GM12878 (cell line): ENCODE measurements at regions not wholly inside any gene's neighbourhood (a gene's known extent, or its start where the extent isn't known, plus 50 kb on each side); places are given as distances from the start of the nearest gene placed in this dataset.

ENCODE experiments used
- ATAC-seq: fragments of 200-7000 bp; cut with Tn5 transposase; 3 replicates; pipeline ENCODE4 v1.9.1; 2020; ENCODE audit warnings: mild to moderate bottlenecking, moderate library complexity
- BruUV-seq: library from RNA; stranded (reverse); fragments of 400-500 nt; replicated peaks from 2 replicates; lab custom pipeline; 2021; lab: Mats Ljungman, UMichigan
- CTCF ChIA-PET: fragments of 300-600 bp; sonication (Branson Sonifier 250); formaldehyde crosslinking; extraction: SDS; loops from one replicate; lab custom pipeline; 2021; ENCODE audit warnings: inconsistent platforms; lab: Yijun Ruan, JAX
- POLR2A ChIA-PET: fragments of 350-600 bp; formaldehyde crosslinking; extraction: SDS; loops from one replicate; lab custom pipeline; 2021; ENCODE audit warnings: inconsistent platforms; lab: Charles Lee
- RAD21 ChIA-PET: fragments of 300-600 bp; sonication (Branson Sonifier 250); formaldehyde crosslinking; loops from one replicate; lab custom pipeline; 2023; ENCODE audit warnings: antibody characterized with exemption; ENCODE audit not compliant: unreplicated experiment; lab: Charles Lee
- SMC1A ChIA-PET: fragments of 300-600 bp; sonication (Branson Sonifier 250); formaldehyde crosslinking; loops from one replicate; lab custom pipeline; 2023; ENCODE audit not compliant: unreplicated experiment, uncharacterized antibody; lab: Charles Lee
- DNase-seq: peaks from one replicate; pipeline ENCODE4 v3.0.0-alpha.2; 2011; ENCODE audit warnings: low read depth, low spot score
- FAIRE-seq: peaks from 3 replicates; lab custom pipeline; 2011; peaks lifted over from hg19 to GRCh38; lab: Jason Lieb, UNC
- H2AFZ ChIP-seq: 2 replicates; pipeline ENCODE4 v1.6.0; 2011; ENCODE audit warnings: low read depth, low read length, control low read depth; ENCODE audit not compliant: control insufficient read depth
- H3K27ac ChIP-seq: 2 replicates; pipeline ENCODE4 v1.5.1; 2011; ENCODE audit warnings: control low read depth; ENCODE audit not compliant: control insufficient read depth, insufficient read depth
- H3K27me3 ChIP-seq, 2 experiments: replicated peaks in 1 of 2; 2 replicates each; pipeline versions ENCODE4 v1.6.0 to v1.6.1; 2011; ENCODE audit warnings: low read length in 1 of 2; ENCODE audit not compliant: control insufficient read depth in 2 of 2, insufficient read depth in 2 of 2
- H3K36me3 ChIP-seq, 2 experiments: 2 replicates each; pipeline ENCODE4 v1.5.1; 2011; ENCODE audit warnings: low read length in 1 of 2; ENCODE audit not compliant: control insufficient read depth in 2 of 2, insufficient read depth in 2 of 2
- H3K4me1 ChIP-seq: 2 replicates; pipeline ENCODE4 v1.6.1; 2011; ENCODE audit warnings: mild to moderate bottlenecking, low read length, moderate library complexity, mixed read lengths; ENCODE audit not compliant: control insufficient read depth, insufficient read depth
- H3K4me2 ChIP-seq: 2 replicates; pipeline ENCODE4 v1.6.0; 2011; ENCODE audit warnings: control low read depth; ENCODE audit not compliant: control insufficient read depth, insufficient read depth
- H3K4me3 ChIP-seq: fragments of 200-600 bp; sonication (generic); 2 replicates; pipeline ENCODE4 v1.5.1; 2016
- H3K79me2 ChIP-seq: 2 replicates; pipeline ENCODE4 v1.6.0; 2011; ENCODE audit warnings: low read length; ENCODE audit not compliant: control insufficient read depth, insufficient read depth
- H3K9ac ChIP-seq: 2 replicates; pipeline ENCODE4 v1.8.0; 2011; ENCODE audit warnings: low read length, control low read depth, mixed read lengths; ENCODE audit not compliant: control insufficient read depth, insufficient read depth
- H3K9me3 ChIP-seq: replicated peaks from 3 replicates; pipeline ENCODE4 v1.5.1; 2011; ENCODE audit warnings: mild to moderate bottlenecking, low read length; ENCODE audit not compliant: control insufficient read depth, insufficient read depth
- H4K20me1 ChIP-seq: 2 replicates; pipeline ENCODE4 v1.6.0; 2011; ENCODE audit not compliant: control insufficient read depth, insufficient read depth
- CEBPZ ChIP-seq: fragments of 150-350 bp; IDR thresholded peaks from 2 replicates; pipeline ENCODE4 v1.6.1; 2016; ENCODE audit warnings: low read depth, low read length
- CREB1 ChIP-seq: IDR thresholded peaks from 2 replicates; pipeline ENCODE4 v1.6.1; 2012; ENCODE audit warnings: low read depth, mild to moderate bottlenecking, inconsistent platforms
- EP300 ChIP-seq, 2 experiments: fragments of 150-350 bp in 1 of 2; IDR thresholded peaks; 2 replicates each; pipeline ENCODE4 v1.6.1; 2011 to 2012; ENCODE audit warnings: low read depth in 2 of 2, low read length in 2 of 2, borderline replicate concordance in 1 of 2, improper control_type of control experiment in 1 of 2, inconsistent platforms in 1 of 2; ENCODE audit not compliant: control insufficient read depth in 1 of 2
- ESRRA ChIP-seq: IDR thresholded peaks from 2 replicates; pipeline ENCODE4 v1.6.1; 2012; ENCODE audit warnings: mild to moderate bottlenecking, low read length, improper control_type of control experiment
- HDAC6 ChIP-seq: fragments of 200-600 bp; sonication (generic); IDR thresholded peaks from one replicate; pipeline ENCODE4 v1.8.0; 2017; ENCODE audit warnings: antibody characterized with exemption; ENCODE audit not compliant: unreplicated experiment
- IKZF1 ChIP-seq: fragments of 450-650 bp; conservative IDR thresholded peaks from 2 replicates; pipeline ENCODE4 v1.6.1; 2017; ENCODE audit warnings: antibody characterized with exemption, mild to moderate bottlenecking
- IKZF2 ChIP-seq, 2 experiments: fragments of 450-650 bp; IDR thresholded peaks; 2 replicates each; pipeline ENCODE4 v1.6.1; 2017; ENCODE audit warnings: mild to moderate bottlenecking in 2 of 2, moderate library complexity in 2 of 2
- JUNB ChIP-seq: IDR thresholded peaks from 2 replicates; pipeline ENCODE4 v1.6.1; 2016; ENCODE audit warnings: antibody characterized with exemption, mild to moderate bottlenecking
- MEF2A ChIP-seq: IDR thresholded peaks from 2 replicates; pipeline ENCODE4 v1.6.1; 2011; ENCODE audit warnings: low read depth, mild to moderate bottlenecking, low read length, moderate library complexity; ENCODE audit not compliant: insufficient read depth
- MYB ChIP-seq: fragments of 150-350 bp; IDR thresholded peaks from 2 replicates; pipeline ENCODE4 v1.6.1; 2014; ENCODE audit warnings: mild to moderate bottlenecking, low read depth, low read length, borderline replicate concordance
- MYC ChIP-seq: IDR thresholded peaks from 2 replicates; pipeline ENCODE4 v1.6.1; 2011; ENCODE audit warnings: mild to moderate bottlenecking, low read length, moderate library complexity, inconsistent platforms; ENCODE audit not compliant: insufficient read depth, insufficient replicate concordance, insufficient read length, severe bottlenecking
- NFYA ChIP-seq: IDR thresholded peaks from 2 replicates; pipeline ENCODE4 v1.6.1; 2011; ENCODE audit warnings: low read depth, mild to moderate bottlenecking, low read length, improper control_type of control experiment, borderline replicate concordance
- NR2C2 ChIP-seq: IDR thresholded peaks from 2 replicates; pipeline ENCODE4 v1.6.1; 2011; ENCODE audit warnings: borderline replicate concordance, low read depth; ENCODE audit not compliant: control insufficient read depth, insufficient read length
- PAX8 ChIP-seq: fragments of 450-650 bp; IDR thresholded peaks from 2 replicates; pipeline ENCODE4 v1.6.1; 2017; ENCODE audit warnings: mild to moderate bottlenecking, moderate library complexity
- PML ChIP-seq: IDR thresholded peaks from 2 replicates; pipeline ENCODE4 v1.6.1; 2012; ENCODE audit warnings: low read length, inconsistent platforms
- RB1 ChIP-seq: fragments of 450-650 bp; formaldehyde crosslinking; IDR thresholded peaks from 2 replicates; pipeline ENCODE4 v1.6.1; 2017; ENCODE audit warnings: mild to moderate bottlenecking, borderline replicate concordance
- RUNX3 ChIP-seq: IDR thresholded peaks from 2 replicates; pipeline ENCODE4 v1.6.1; 2012; ENCODE audit warnings: low read length, inconsistent platforms
- WGBS: methylation state at CpG from one replicate; pipeline ENCODE4 v1.1.6; 2016; ENCODE audit warnings: low lambda C conversion rate; ENCODE audit not compliant: insufficient replicate concordance, insufficient coverage; ENCODE audit errors: missing lambda C conversion rate; 5-methylcytosine and 5-hydroxymethylcytosine counted together
- in situ Hi-C: fragments of 300-500 bp; cut with MboI; formaldehyde crosslinking; loops from 9 replicates; pipeline ENCODE4 v1.14.3; 2018; ENCODE audit warnings: mixed read lengths
- intact Hi-C: fragments of 100-400 bp; cut with micrococcal nuclease; formaldehyde crosslinking; loops from one replicate; pipeline ENCODE4 v1.14.2; 2022; ENCODE audit not compliant: unreplicated experiment

GRCh38 chr12:65721541-65722190 is 102.6 kb upstream of the HMGA2 start (continued):
- TF ChIP-seq HDAC6 = no peak

GRCh38 chr12:65725376-65725775 is 98.9 kb upstream of the HMGA2 start:
- Histone ChIP-seq H3K79me2 (no peaks in the 10 kb centered on the region), H2AFZ (no peak overlapping the region), H3K27ac (no peak overlapping the region), H4K20me1 (no peaks in the 10 kb centered on the region), H3K4me3 (no peak overlapping the region), H3K4me1 (no peaks in the 10 kb centered on the region; the same call in 1 of the 2 replicates), H3K9me3 (no peaks in the 10 kb centered on the region), H3K9ac (no peak overlapping the region), H3K4me2 (no peak overlapping the region), H3K36me3 (no peaks in the 10 kb centered on the region), H3K27me3 (peaks cover 0 to 17% of the 10 kb centered on the region in 2 experiments; a peak in 2 of 4 replicates)
- CTCF ChIA-PET = no interaction called here
- no peak for DNase-seq
- SMC1A ChIA-PET = no interaction called here
- BruUV-seq = no TSS peak
- POLR2A ChIA-PET = no interaction called here
- in situ Hi-C loops = no loop called here
- WGBS = 9% methylated on average over 2 of the region's 2 CpGs
- no peak for ATAC-seq
- FAIRE-seq = no peak
- TF ChIP-seq JUNB (no peak), RUNX3 (no peak), MYC (no peak), NFYA (no peak), MYB (no peak), RB1 (no peak), PML (no peak), IKZF2 (IDR thresholded peaks at IDR 0.05) (no peak), CREB1 (no peak), NR2C2 (no peak), ESRRA (no peak), EP300 (IDR thresholded peaks at IDR 0.05; ENCODE audit: borderline replicate concordance in 1 of 2, control insufficient read depth in 1 of 2, low read depth in 2 of 2, low read length in 2 of 2) (no peak), CEBPZ (no peak), IKZF1 (no peak), MEF2A (no peak), PAX8 (no peak)
- intact Hi-C loops = no loop called here
- RAD21 ChIA-PET = no interaction called here
